Spleen (tissue), 7 donors: ENCODE measurements at regions not wholly inside any gene's neighbourhood (a gene's known extent, or its start where the extent isn't known, plus 50 kb on each side); places are given as distances from the start of the nearest gene placed in this dataset.

Experiments
- CTCF ChIP-seq, 11 experiments: fragments of 200-600 bp in 7 of 11; fragments of 450-650 bp in 4 of 11; sonication (generic) in 4 of 11; IDR thresholded peaks in 8 of 11; conservative IDR thresholded peaks in 3 of 11; 1 replicate in 7 of 11; 2 replicates in 4 of 11; pipeline versions ENCODE4 v1.4.0 to v1.8.0; 2016 to 2021; ENCODE audit warnings: antibody characterized with exemption in 11 of 11, inconsistent platforms in 4 of 11, mild to moderate bottlenecking in 1 of 11
- POLR2AphosphoS5 ChIP-seq, 3 donors: sonication (generic); formaldehyde crosslinking; IDR thresholded peaks; one replicate each; pipeline ENCODE4 v1.5.1; 2017; ENCODE audit warnings: antibody characterized with exemption in 3 of 3
- donor health status: DM: no; HTN: no; CAD: no; lungs with moderate emphysema.
- donor health status: DM: no; HTN: no; CAD: no.
- donor health status: DM: no; HTN: no; CAD: no.

- TF ChIP-seq CTCF (IDR thresholded peaks at IDR 0.05 in 8 of 11, conservative IDR thresholded peaks at IDR 0.05 in 3 of 11) (no peak), POLR2AphosphoS5 (IDR thresholded peaks at IDR 0.05) (no peak)
Observed at GRCh38 chr9:29062446-29062845, 1489.2 kb upstream of the C9orf72 start.
